BJ (cell line): ENCODE measurements at regions not wholly inside any gene's neighbourhood (a gene's known extent, or its start where the extent isn't known, plus 50 kb on each side); places are given as distances from the start of the nearest gene placed in this dataset.

Experiments
- CTCF ChIA-PET: fragments of 350-600 bp; formaldehyde crosslinking; extraction: SDS; loops from one replicate; lab custom pipeline; 2021; ENCODE audit warnings: antibody characterized with exemption, inconsistent platforms; lab: Yijun Ruan, JAX
- POLR2A ChIA-PET: fragments of 300-600 bp; sonication (Branson Sonifier 250); formaldehyde crosslinking; extraction: SDS; loops from one replicate; lab custom pipeline; 2021; ENCODE audit warnings: antibody characterized with exemption; lab: Charles Lee
- DNase-seq: peaks from one replicate; pipeline ENCODE4 v3.0.0-alpha.2; 2011; ENCODE audit warnings: low read depth
- H3K27me3 ChIP-seq: 2 replicates; pipeline ENCODE4 v1.6.0; 2011; ENCODE audit warnings: low read length; ENCODE audit not compliant: control insufficient read depth, insufficient read depth
- H3K36me3 ChIP-seq: 2 replicates; pipeline ENCODE4 v1.5.1; 2011; ENCODE audit warnings: low read length; ENCODE audit not compliant: control insufficient read depth, insufficient read depth
- H3K4me3 ChIP-seq: 2 replicates; pipeline ENCODE4 v1.5.1; 2011; ENCODE audit warnings: low read depth, mild to moderate bottlenecking, control low read depth, low read length
- TF ChIP-seq, protein P1 (sequence below): IDR thresholded peaks from 2 replicates; pipeline ENCODE4 v1.5.1; 2011; ENCODE audit warnings: low read depth, mild to moderate bottlenecking, control low read depth, inconsistent platforms, low read length, moderate library complexity; ENCODE audit not compliant: insufficient read depth

DNA sequence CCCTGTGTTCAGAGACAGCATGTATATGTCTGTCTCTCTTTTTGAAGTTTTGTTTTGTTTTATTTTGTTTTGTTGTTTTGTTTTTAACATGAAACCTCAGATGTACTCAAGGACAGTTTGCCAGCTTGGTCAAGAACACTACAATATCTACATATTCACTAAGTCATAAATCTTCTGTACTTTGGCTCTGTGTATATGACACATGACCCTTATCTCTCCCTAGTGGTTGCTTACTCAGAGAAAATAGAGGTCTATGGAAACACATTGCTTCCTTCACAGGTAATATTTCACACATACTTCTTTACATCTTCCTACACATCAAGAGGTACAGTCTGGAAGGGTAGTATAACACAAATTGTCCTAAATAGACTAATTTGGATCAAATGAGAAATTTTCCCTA is 312.6 kb upstream of the VRK2 start:
- no peak overlapping the region for H3K4me3 ChIP-seq
- TF ChIP-seq, protein P1, sequence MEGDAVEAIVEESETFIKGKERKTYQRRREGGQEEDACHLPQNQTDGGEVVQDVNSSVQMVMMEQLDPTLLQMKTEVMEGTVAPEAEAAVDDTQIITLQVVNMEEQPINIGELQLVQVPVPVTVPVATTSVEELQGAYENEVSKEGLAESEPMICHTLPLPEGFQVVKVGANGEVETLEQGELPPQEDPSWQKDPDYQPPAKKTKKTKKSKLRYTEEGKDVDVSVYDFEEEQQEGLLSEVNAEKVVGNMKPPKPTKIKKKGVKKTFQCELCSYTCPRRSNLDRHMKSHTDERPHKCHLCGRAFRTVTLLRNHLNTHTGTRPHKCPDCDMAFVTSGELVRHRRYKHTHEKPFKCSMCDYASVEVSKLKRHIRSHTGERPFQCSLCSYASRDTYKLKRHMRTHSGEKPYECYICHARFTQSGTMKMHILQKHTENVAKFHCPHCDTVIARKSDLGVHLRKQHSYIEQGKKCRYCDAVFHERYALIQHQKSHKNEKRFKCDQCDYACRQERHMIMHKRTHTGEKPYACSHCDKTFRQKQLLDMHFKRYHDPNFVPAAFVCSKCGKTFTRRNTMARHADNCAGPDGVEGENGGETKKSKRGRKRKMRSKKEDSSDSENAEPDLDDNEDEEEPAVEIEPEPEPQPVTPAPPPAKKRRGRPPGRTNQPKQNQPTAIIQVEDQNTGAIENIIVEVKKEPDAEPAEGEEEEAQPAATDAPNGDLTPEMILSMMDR, result no peak
- POLR2A ChIA-PET, result no interaction called here
- no peaks in the 10 kb centered on the region for H3K27me3 ChIP-seq
- no peaks in the 10 kb centered on the region for H3K36me3 ChIP-seq
- no peak for DNase-seq
- CTCF ChIA-PET, result no interaction called here

DNA sequence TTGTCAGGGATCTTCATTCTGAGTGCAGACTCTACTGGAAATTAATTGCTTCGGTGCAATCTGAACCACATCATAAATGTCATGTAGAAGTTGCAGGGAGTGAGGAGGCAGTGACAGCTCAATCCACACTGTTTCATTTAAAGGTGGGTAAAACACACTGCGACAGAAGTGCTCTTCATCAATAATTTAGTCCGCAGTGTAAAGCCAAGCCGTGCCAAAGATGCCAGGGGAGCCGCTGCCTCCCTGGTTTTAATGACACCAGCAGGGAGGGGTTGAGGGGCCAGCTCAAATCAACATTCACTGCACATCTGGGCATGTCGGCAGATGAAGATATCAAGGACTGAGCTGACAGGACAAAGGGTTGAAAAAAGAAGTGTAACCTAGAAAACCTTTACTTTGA is 305.7 kb upstream of the VRK2 start:
- Histone ChIP-seq H3K27me3 (no peaks in the 10 kb centered on the region; the same call in 1 of the 2 replicates), H3K36me3 (no peaks in the 10 kb centered on the region), H3K4me3 (no peak overlapping the region)
- TF ChIP-seq, protein P1, result no peak
- DNase-seq, result no peak
- ChIA-PET CTCF (no interaction called here), POLR2A (no interaction called here)

DNA sequence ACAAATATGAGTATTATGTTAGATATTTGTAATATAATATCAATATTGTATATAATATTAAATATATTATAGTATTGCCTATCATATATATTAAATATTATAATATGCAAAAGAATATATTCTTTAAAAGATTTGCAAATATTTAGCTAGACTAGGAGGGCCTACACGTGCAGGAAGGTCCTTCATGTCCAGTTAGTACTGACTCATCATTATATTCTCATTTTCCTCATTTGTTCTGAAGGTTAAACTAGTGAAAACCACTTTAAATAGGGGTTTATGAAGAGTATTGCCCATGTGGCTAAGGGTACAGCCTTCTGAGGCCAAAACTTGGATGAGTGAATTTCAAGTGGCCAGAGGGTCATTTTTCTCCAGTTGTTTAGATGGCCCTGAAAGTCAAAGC is 293.0 kb upstream of the VRK2 start:
- H3K4me3 ChIP-seq, result no peak overlapping the region
- no peaks in the 10 kb centered on the region for H3K27me3 ChIP-seq
- DNase-seq, result no peak
- TF ChIP-seq, protein P1, result no peak
- ChIA-PET CTCF (no interaction called here), POLR2A (no interaction called here)
- no peaks in the 10 kb centered on the region for H3K36me3 ChIP-seq

DNA sequence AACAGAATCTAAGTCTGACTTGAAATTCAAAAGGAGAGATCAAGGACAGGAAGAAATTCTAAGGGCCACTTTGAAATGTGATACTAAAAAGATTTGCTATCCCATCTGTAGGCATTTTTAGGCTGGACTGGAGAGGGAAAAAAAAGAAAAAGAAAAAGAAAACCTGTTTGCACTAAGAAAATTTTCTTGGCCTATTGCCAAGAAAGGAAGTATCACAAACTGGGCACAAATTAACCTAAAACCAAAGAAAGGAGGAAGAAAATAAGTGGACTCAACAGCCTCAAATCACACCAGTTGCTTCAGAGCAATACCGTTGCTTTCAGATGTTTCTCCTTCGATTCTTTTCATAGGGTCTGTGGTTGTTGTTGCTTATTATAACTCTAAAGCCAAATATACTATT is 287.9 kb upstream of the VRK2 start:
- Histone ChIP-seq H3K4me3 (no peak overlapping the region), H3K27me3 (no peaks in the 10 kb centered on the region), H3K36me3 (no peaks in the 10 kb centered on the region)
- TF ChIP-seq, protein P1, result no peak
- no peak for DNase-seq
- POLR2A ChIA-PET, result no interaction called here
- CTCF ChIA-PET, result interaction anchor here (0.9 to 3.1 kb wide), 8 partner anchors 10 to 808 kb away, joined by 3 to 21 read pairs (median 6); no protein-coding TSS in a partner anchor

DNA sequence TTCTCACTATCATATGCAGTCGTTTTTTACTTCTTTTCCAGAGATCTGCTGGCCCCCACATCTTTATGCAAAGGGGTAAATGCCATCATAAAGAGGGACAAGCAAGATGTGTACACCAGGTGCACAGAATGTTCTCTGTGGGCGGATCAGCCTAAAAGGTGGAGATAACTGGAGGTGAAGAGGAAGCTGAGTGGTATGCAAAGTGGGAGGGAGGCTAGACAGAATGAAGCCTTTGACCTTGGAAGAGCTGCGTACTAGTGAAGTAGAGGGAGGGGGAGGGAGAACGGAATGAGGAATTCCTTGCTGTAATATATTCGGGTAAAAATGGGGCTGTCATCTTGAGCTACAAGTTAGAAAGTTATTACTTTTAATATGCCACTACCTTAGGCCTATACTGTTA is 287.5 kb upstream of the VRK2 start:
- POLR2A ChIA-PET, result no interaction called here
- TF ChIP-seq, protein P1, result no peak
- Histone ChIP-seq H3K27me3 (no peaks in the 10 kb centered on the region), H3K4me3 (no peak overlapping the region), H3K36me3 (no peaks in the 10 kb centered on the region)
- CTCF ChIA-PET, result interaction anchor here (0.7 to 3.1 kb wide), 19 partner anchors 9 to 921 kb away, joined by 3 to 21 read pairs (median 4); no protein-coding TSS in a partner anchor
- DNase-seq, result no peak
